GM10248 (cell line): ENCODE measurements at regions not wholly inside any gene's neighbourhood (a gene's known extent, or its start where the extent isn't known, plus 50 kb on each side); places are given as distances from the start of the nearest gene placed in this dataset.

Experiments used
- CTCF ChIA-PET: fragments of 300-600 bp; sonication (Branson Sonifier 250); formaldehyde crosslinking; extraction: SDS; loops from one replicate; lab custom pipeline; 2021; ENCODE audit warnings: antibody characterized with exemption; lab: Yijun Ruan, JAX
- POLR2A ChIA-PET: fragments of 350-650 bp; sonication (Branson Sonifier 250); formaldehyde crosslinking; extraction: SDS; loops from one replicate; lab custom pipeline; 2020; ENCODE audit warnings: antibody characterized with exemption; lab: Yijun Ruan, JAX
- DNase-seq: peaks from one replicate; pipeline ENCODE4 v3.0.0; 2012; ENCODE audit errors: extremely low spot score
- TF ChIP-seq, protein P1 (sequence below): IDR thresholded peaks from 2 replicates; pipeline ENCODE4 v1.5.1; 2012; ENCODE audit warnings: mild to moderate bottlenecking, low read depth; ENCODE audit errors: extremely low read depth, missing control alignments, control extremely low read depth

DNA sequence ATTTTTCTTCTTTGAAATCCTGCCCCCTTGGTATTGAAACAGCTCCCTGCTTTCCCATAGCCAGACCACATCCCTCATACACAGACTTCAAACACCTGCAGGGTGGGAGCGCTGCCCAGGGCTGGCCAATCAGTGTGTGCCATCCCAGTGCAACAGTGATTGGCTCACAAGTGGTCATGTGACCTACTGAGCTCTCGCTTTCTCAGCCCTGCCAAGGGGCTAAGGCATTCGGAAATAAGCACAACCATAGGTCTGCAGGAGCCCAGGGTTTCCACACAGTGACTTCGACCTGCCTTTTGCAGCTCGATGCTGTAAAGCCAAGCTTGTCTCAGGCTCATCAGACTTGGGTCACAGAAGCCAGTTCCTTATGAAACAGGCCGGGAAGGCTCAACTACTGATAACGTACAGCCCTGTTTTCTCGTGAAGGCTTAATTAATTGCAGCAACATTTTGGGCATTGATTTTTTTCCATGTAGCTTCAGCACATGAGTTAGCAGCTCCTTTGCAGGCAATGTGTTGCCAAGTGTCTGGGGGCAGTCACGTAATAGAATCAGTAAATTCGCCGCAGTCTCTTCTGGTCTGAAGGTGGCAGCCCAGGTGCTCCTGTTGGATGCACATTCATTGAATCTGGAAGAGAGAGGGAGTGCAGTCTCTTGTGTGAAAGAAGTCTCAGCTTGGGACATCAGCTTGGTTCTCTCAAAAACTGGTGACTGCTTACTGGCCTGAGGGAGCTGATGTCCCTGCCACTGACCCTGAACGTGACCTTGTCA lies 1091.8 kb downstream of the AACS start:
- POLR2A ChIA-PET, result no interaction called here
- CTCF ChIA-PET, result interaction anchor here (1.0 kb wide), 1 partner anchor 13 kb away, joined by 3 read pairs; no protein-coding TSS in a partner anchor
- TF ChIP-seq, protein P1, sequence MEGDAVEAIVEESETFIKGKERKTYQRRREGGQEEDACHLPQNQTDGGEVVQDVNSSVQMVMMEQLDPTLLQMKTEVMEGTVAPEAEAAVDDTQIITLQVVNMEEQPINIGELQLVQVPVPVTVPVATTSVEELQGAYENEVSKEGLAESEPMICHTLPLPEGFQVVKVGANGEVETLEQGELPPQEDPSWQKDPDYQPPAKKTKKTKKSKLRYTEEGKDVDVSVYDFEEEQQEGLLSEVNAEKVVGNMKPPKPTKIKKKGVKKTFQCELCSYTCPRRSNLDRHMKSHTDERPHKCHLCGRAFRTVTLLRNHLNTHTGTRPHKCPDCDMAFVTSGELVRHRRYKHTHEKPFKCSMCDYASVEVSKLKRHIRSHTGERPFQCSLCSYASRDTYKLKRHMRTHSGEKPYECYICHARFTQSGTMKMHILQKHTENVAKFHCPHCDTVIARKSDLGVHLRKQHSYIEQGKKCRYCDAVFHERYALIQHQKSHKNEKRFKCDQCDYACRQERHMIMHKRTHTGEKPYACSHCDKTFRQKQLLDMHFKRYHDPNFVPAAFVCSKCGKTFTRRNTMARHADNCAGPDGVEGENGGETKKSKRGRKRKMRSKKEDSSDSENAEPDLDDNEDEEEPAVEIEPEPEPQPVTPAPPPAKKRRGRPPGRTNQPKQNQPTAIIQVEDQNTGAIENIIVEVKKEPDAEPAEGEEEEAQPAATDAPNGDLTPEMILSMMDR, result no peak
- DNase-seq, result no peak

DNA sequence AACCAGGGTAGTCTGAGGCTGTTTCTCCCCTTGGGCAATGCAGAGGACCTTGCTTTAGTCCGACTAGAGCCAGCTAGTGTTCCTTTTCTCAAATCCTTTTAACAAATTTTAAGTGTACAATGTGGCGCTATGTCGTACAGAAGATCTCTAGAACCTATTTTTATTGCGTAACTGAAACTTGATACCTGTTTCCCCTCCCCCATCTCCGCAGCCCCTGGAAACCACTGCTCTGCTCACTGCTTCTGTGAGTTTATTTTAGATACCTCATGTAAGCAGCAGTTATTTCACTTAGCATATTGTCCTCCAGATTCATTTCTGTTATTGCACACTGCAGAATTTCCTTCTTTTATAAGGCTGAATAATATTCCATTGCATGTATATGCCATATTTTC lies 1092.3 kb downstream of the AACS start:
- POLR2A ChIA-PET, result no interaction called here
- CTCF ChIA-PET, result interaction anchor here (1.0 kb wide), 1 partner anchor 14 kb away, joined by 3 read pairs; no protein-coding TSS in a partner anchor
- no peak for DNase-seq
- TF ChIP-seq, protein P1, result no peak

DNA sequence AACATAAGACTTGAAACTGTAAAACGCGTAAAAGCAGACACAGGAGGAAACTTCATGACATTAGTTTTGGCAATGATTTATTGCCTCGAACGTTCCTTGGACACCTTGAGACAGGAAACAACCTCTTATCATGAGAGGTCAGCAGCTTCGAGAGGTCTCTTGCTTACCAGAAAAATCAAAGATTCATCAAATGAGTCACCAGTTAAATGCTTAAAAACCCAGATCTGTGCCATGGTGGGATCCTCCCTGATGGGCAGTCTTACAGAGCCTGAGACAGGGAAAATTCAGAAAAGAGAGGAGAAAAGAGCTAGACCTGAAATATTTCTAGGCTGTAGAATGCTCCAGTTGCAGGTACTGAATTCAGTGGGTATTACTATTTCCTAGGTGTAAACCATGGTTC lies 1093.9 kb downstream of the AACS start:
- ChIA-PET POLR2A (no interaction called here), CTCF (interaction anchor here (1.0 kb wide), 1 partner anchor 10 kb away, joined by 3 read pairs; no protein-coding TSS in a partner anchor)
- TF ChIP-seq, protein P1, result no peak
- no peak for DNase-seq

DNA sequence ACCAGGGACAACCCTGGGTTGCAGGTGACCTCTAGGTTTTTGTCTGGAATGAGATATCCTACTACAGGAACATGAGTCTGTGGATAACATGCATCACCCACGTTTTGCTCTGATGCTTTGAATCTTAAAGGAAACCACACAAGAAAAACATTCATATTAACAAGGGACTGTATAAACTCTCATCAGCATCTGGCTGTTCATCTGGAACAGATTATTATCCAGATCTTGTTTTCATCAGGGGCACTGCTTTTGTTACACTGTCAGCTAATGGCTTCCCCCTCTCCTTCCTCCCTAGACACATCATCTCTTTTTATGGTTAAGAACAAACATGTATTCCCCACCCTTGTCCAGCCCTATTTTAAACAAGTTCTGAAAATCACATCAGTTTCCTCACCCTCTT lies 1095.7 kb downstream of the AACS start:
- TF ChIP-seq, protein P1, result no peak
- ChIA-PET POLR2A (no interaction called here), CTCF (no interaction called here)
- no peak for DNase-seq

DNA sequence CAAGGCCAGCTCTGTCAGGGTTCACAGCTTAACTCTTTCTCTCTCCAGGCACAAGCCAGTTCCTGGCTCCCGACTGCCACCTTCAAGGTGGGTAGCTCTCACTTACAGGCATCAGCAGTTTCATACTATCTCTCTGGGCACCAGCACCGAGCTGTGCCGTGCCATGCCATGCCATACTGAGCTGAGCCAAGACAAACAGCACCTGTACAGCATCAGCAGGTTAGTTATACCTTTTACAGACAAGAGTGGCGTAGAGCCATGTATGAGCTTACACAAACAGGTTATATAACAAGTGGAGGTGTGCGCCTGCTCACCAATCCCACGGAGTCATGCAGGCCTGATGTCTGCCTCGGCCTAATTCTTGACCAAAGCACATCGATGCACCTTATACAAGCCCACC lies 1098.7 kb downstream of the AACS start:
- CTCF ChIA-PET, result no interaction called here
- TF ChIP-seq, protein P1, result no peak
- POLR2A ChIA-PET, result no interaction called here
- DNase-seq, result no peak

DNA sequence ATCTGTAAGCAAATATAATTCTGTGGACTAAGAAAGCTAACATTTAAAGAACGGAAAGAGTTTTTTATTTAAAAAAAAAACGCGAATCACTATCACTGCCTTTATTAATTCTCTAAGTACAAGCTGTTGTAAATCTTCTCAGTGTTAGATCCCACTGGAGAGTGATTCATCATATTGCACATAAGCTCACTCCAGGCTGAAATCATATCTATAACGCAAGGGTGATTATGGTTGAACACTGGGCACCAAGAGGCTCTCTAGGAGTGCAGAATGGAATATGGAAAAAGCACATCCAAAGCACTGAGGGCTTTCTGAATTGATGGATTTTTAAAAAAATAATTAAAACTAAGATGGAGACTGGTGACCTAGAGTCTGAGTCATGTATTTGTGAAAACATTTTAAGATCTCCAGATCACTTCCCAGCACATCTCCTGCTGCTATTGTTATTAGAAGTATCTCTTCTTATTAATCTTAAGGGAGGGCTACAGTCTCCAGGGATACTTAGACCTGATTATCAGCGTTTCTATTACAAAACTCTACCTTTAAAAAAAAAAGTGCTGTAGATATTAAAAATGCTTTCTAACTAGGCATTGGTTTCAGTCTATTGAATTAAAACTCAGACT lies 1106.8 kb downstream of the AACS start:
- TF ChIP-seq, protein P1, result no peak
- DNase-seq, result no peak
- POLR2A ChIA-PET, result no interaction called here
- CTCF ChIA-PET, result interaction anchor here (0.7 kb wide), 1 partner anchor 87 kb away, joined by 3 read pairs; no protein-coding TSS in a partner anchor
